HFF-Myc (cell line): ENCODE measurements at regions not wholly inside any gene's neighbourhood (a gene's known extent, or its start where the extent isn't known, plus 50 kb on each side); places are given as distances from the start of the nearest gene placed in this dataset.

ENCODE experiments used
- DNase-seq: peaks from one replicate; pipeline ENCODE4 v3.0.0-alpha.2; 2011; ENCODE audit warnings: low read depth; ENCODE audit errors: extremely low read depth
- H3K4me3 ChIP-seq: replicated peaks from 2 replicates; pipeline ENCODE4 v1.5.1; 2011; ENCODE audit warnings: low read depth, mild to moderate bottlenecking, control low read depth, low read length
- CTCF ChIP-seq: IDR thresholded peaks from 2 replicates; pipeline ENCODE4 v1.5.1; 2012; ENCODE audit warnings: mild to moderate bottlenecking, low read depth, low read length, control low read depth; ENCODE audit errors: missing control alignments

GRCh38 chr2:14713248-14713647 is 80.7 kb downstream of the LRATD1 start:
- TF ChIP-seq CTCF, result no peak
- no peak overlapping the region for H3K4me3 ChIP-seq
- DNase-seq, result no peak

- no peak overlapping the region for H3K4me3 ChIP-seq
- TF ChIP-seq CTCF, result no peak
- no peak for DNase-seq
Observed at GRCh38 chr2:14715600-14715999, 83.1 kb downstream of the LRATD1 start.

- TF ChIP-seq CTCF, result no peak
- no peak for DNase-seq
- no peak overlapping the region for H3K4me3 ChIP-seq
Observed at GRCh38 chr2:14716319-14716718, 83.8 kb downstream of the LRATD1 start.

- no peak overlapping the region for H3K4me3 ChIP-seq
- TF ChIP-seq CTCF, result no peak
- DNase-seq, result no peak
Observed at GRCh38 chr2:14717131-14717530, 84.6 kb downstream of the LRATD1 start.

GRCh38 chr2:14720319-14720718 is 87.8 kb downstream of the LRATD1 start:
- no peak overlapping the region for H3K4me3 ChIP-seq
- no peak for DNase-seq
- no peak for TF ChIP-seq CTCF

- H3K4me3 ChIP-seq, result no peak overlapping the region
- no peak for DNase-seq
- TF ChIP-seq CTCF, result no peak
Observed at GRCh38 chr2:14720739-14721138, 88.2 kb downstream of the LRATD1 start.

GRCh38 chr2:14722904-14723570 is 90.5 kb downstream of the LRATD1 start:
- H3K4me3 ChIP-seq, result no peak overlapping the region
- no peak for TF ChIP-seq CTCF
- DNase-seq, result no peak
